ENCODE measurements at regions not wholly inside any gene's neighbourhood (a gene's known extent, or its start where the extent isn't known, plus 50 kb on each side); places are given as distances from the start of the nearest gene placed in this dataset.
"Not testable (repeated sequence)": the region's sequence is repeated elsewhere in the genome, so short reads cannot be mapped to it uniquely, and the experiment has no call there.

- Mint-ChIP-seq H3K4me1 (no peaks in the 10 kb centered on the region), H3K27ac (no peak overlapping the region), H3K4me3 (no peak overlapping the region), H3K9me3 (peaks cover under 1 to 4% of the 10 kb centered on the region in 2 donors), H3K27me3 (peaks cover 0 to 4% of the 10 kb centered on the region in 2 donors), H3K36me3 (peaks cover 0 to under 1% of the 10 kb centered on the region in 2 donors)
- DNase-seq (no peak), ATAC-seq (replicated peaks) (no peak)
These were observed 70.6 kb downstream of the RSL24D1 start for GRCh38 chr15:55126111-55126510.

GRCh38 chr15:55124616-55125015 lies 72.1 kb downstream of the RSL24D1 start:
- no peaks in the 10 kb centered on the region for H3K36me3 Mint-ChIP-seq
- ATAC-seq (replicated peaks) (no peak), DNase-seq (no peak)
- no peaks in the 10 kb centered on the region for H3K27me3 Mint-ChIP-seq
- no peak overlapping the region for H3K27ac Mint-ChIP-seq
- no peak overlapping the region for H3K4me3 Mint-ChIP-seq
- no peaks in the 10 kb centered on the region for H3K4me1 Mint-ChIP-seq
- H3K9me3 Mint-ChIP-seq: no peaks in the 10 kb centered on the region

- DNase-seq (no peak), ATAC-seq (replicated peaks) (no peak)
- H3K4me3 Mint-ChIP-seq: no peak overlapping the region
- H3K27ac Mint-ChIP-seq: no peak overlapping the region
- no peaks in the 10 kb centered on the region for H3K36me3 Mint-ChIP-seq
- peaks cover 0 to 5% of the 10 kb centered on the region in 2 donors for H3K27me3 Mint-ChIP-seq
- H3K4me1 Mint-ChIP-seq: no peaks in the 10 kb centered on the region
- H3K9me3 Mint-ChIP-seq: peaks cover 0 to 1% of the 10 kb centered on the region in 2 donors
These were observed 78.3 kb downstream of the RSL24D1 start for GRCh38 chr15:55118344-55118870.

GRCh38 chr15:55116636-55117035 lies 80.1 kb downstream of the RSL24D1 start:
- no peak for DNase-seq
- Mint-ChIP-seq H3K27ac (no peak overlapping the region), H3K36me3 (no peaks in the 10 kb centered on the region), H3K4me1 (no peaks in the 10 kb centered on the region), H3K9me3 (peaks cover 0 to 1% of the 10 kb centered on the region in 2 donors), H3K4me3 (no peak overlapping the region), H3K27me3 (peaks cover 0 to 5% of the 10 kb centered on the region in 2 donors)
- ATAC-seq (replicated peaks): no peak

GRCh38 chr15:55113736-55114135 lies 83.0 kb downstream of the RSL24D1 start:
- H3K36me3 Mint-ChIP-seq: no peaks in the 10 kb centered on the region
- H3K9me3 Mint-ChIP-seq: peaks cover 0 to 1% of the 10 kb centered on the region in 2 donors
- peaks cover 0 to 5% of the 10 kb centered on the region in 2 donors for H3K27me3 Mint-ChIP-seq
- no peak for ATAC-seq (replicated peaks)
- DNase-seq: no peak
- H3K27ac Mint-ChIP-seq: no peak overlapping the region
- H3K4me1 Mint-ChIP-seq: no peaks in the 10 kb centered on the region
- no peak overlapping the region for H3K4me3 Mint-ChIP-seq

GRCh38 chr15:55112706-55113105 lies 84.0 kb downstream of the RSL24D1 start:
- H3K36me3 Mint-ChIP-seq: no peaks in the 10 kb centered on the region
- no peak for DNase-seq
- peaks cover 0 to 5% of the 10 kb centered on the region in 2 donors for H3K27me3 Mint-ChIP-seq
- peaks cover 0 to 1% of the 10 kb centered on the region in 2 donors for H3K9me3 Mint-ChIP-seq
- no peak overlapping the region for H3K4me3 Mint-ChIP-seq
- no peak for ATAC-seq (replicated peaks)
- H3K27ac Mint-ChIP-seq: no peak overlapping the region
- H3K4me1 Mint-ChIP-seq: no peaks in the 10 kb centered on the region

- peaks cover 0 to 4% of the 10 kb centered on the region in 2 donors for H3K27me3 Mint-ChIP-seq
- H3K27ac Mint-ChIP-seq: no peak overlapping the region
- H3K9me3 Mint-ChIP-seq: peaks cover 0 to 3% of the 10 kb centered on the region in 2 donors
- H3K4me3 Mint-ChIP-seq: no peak overlapping the region
- H3K4me1 Mint-ChIP-seq: no peaks in the 10 kb centered on the region
- ATAC-seq (replicated peaks) (no peak), DNase-seq (no peak)
- H3K36me3 Mint-ChIP-seq: no peaks in the 10 kb centered on the region
These were observed 86.3 kb downstream of the RSL24D1 start for GRCh38 chr15:55110446-55110845.

GRCh38 chr15:55108858-55109518 lies 87.8 kb downstream of the RSL24D1 start:
- peak; percentile 64 to 69 for ATAC-seq (replicated peaks)
- Mint-ChIP-seq H3K27ac (no peak overlapping the region), H3K36me3 (no peaks in the 10 kb centered on the region), H3K4me3 (no peak overlapping the region), H3K4me1 (no peaks in the 10 kb centered on the region), H3K27me3 (no peaks in the 10 kb centered on the region), H3K9me3 (peaks cover 0 to 3% of the 10 kb centered on the region in 2 donors)
- peak; percentile 35 for DNase-seq

GRCh38 chr15:55108448-55108847 lies 88.3 kb downstream of the RSL24D1 start:
- Mint-ChIP-seq H3K4me1 (no peaks in the 10 kb centered on the region), H3K27ac (no peak overlapping the region), H3K9me3 (peaks cover 0 to 3% of the 10 kb centered on the region in 2 donors), H3K4me3 (no peak overlapping the region), H3K27me3 (no peaks in the 10 kb centered on the region), H3K36me3 (no peaks in the 10 kb centered on the region)
- DNase-seq (no peak), ATAC-seq (replicated peaks) (no peak)

- ATAC-seq (replicated peaks): no peak
- Mint-ChIP-seq H3K4me3 (no peak overlapping the region), H3K9me3 (peaks cover 0 to 3% of the 10 kb centered on the region in 2 donors), H3K4me1 (no peaks in the 10 kb centered on the region), H3K27ac (no peak overlapping the region), H3K27me3 (peaks cover 0 to 7% of the 10 kb centered on the region in 2 donors), H3K36me3 (no peaks in the 10 kb centered on the region)
- DNase-seq: no peak
These were observed 90.6 kb downstream of the RSL24D1 start for GRCh38 chr15:55106155-55106554.

GRCh38 chr15:55094136-55094535 lies 102.6 kb downstream of the RSL24D1 start:
- no peak overlapping the region for H3K4me3 Mint-ChIP-seq
- ATAC-seq (replicated peaks) (no peak), DNase-seq (no peak)
- H3K27me3 Mint-ChIP-seq: peaks cover 0 to 4% of the 10 kb centered on the region in 2 donors
- no peaks in the 10 kb centered on the region for H3K36me3 Mint-ChIP-seq
- no peak overlapping the region for H3K27ac Mint-ChIP-seq
- H3K4me1 Mint-ChIP-seq: no peaks in the 10 kb centered on the region
- H3K9me3 Mint-ChIP-seq: peaks cover 0 to 3% of the 10 kb centered on the region in 2 donors

- ATAC-seq (replicated peaks): no peak
- Mint-ChIP-seq H3K27ac (no peak overlapping the region), H3K4me3 (no peak overlapping the region), H3K36me3 (no peaks in the 10 kb centered on the region), H3K27me3 (peaks cover 5 to 8% of the 10 kb centered on the region in 2 donors), H3K9me3 (peaks cover 0 to 7% of the 10 kb centered on the region in 2 donors), H3K4me1 (no peaks in the 10 kb centered on the region)
- DNase-seq: no peak
These were observed 108.5 kb downstream of the RSL24D1 start for GRCh38 chr15:55088207-55088606.

GRCh38 chr15:55084673-55085072 lies 112.1 kb downstream of the RSL24D1 start:
- no peak for DNase-seq
- H3K4me1 Mint-ChIP-seq: no peaks in the 10 kb centered on the region
- no peak overlapping the region for H3K4me3 Mint-ChIP-seq
- peaks cover 3 to 5% of the 10 kb centered on the region in 2 donors for H3K27me3 Mint-ChIP-seq
- no peak for ATAC-seq (replicated peaks)
- no peak overlapping the region for H3K27ac Mint-ChIP-seq
- peaks cover 0 to 7% of the 10 kb centered on the region in 2 donors for H3K9me3 Mint-ChIP-seq
- H3K36me3 Mint-ChIP-seq: no peaks in the 10 kb centered on the region

- Mint-ChIP-seq H3K9me3 (peaks cover 0 to 9% of the 10 kb centered on the region in 2 donors), H3K27me3 (peaks cover 3 to 5% of the 10 kb centered on the region in 2 donors), H3K4me3 (no peak overlapping the region), H3K4me1 (no peaks in the 10 kb centered on the region), H3K27ac (no peak overlapping the region), H3K36me3 (no peaks in the 10 kb centered on the region)
- no peak for ATAC-seq (replicated peaks)
- no peak for DNase-seq
These were observed 112.5 kb downstream of the RSL24D1 start for GRCh38 chr15:55084216-55084615.

GRCh38 chr15:55077052-55077451 lies 119.7 kb downstream of the RSL24D1 start:
- not testable (repeated sequence) for H3K36me3 Mint-ChIP-seq; H3K4me3 Mint-ChIP-seq; DNase-seq; H3K27ac Mint-ChIP-seq; ATAC-seq (replicated peaks); H3K27me3 Mint-ChIP-seq; H3K4me1 Mint-ChIP-seq
- peaks cover 15 to 20% of the 10 kb centered on the region in 2 donors for H3K9me3 Mint-ChIP-seq

Measured in stimulated activated naive B cell treated with anti-CD40 and anti-IgM and Interleukin-4, amounts not matched to agents 10 μg/mL and 1 μg/mL and 100 μg/mL, for 72 hours (primary cell).